Hepatocyte (in vitro differentiated cells): ENCODE measurements at regions not wholly inside any gene's neighbourhood (a gene's known extent, or its start where the extent isn't known, plus 50 kb on each side); places are given as distances from the start of the nearest gene placed in this dataset.

Experiments
- CTCF ChIP-seq: fragments of 200-600 bp; sonication (generic); IDR thresholded peaks from 2 replicates; pipeline ENCODE4 v1.5.1; 2016; ENCODE audit warnings: antibody characterized with exemption, mild to moderate bottlenecking; ENCODE audit not compliant: poor library complexity
- EZH2 ChIP-seq: fragments of 200-600 bp; sonication (generic); IDR thresholded peaks from 2 replicates; pipeline ENCODE4 v1.6.1; 2016; ENCODE audit warnings: antibody characterized with exemption, mild to moderate bottlenecking, borderline replicate concordance
- EZH2phosphoT487 ChIP-seq: fragments of 200-600 bp; sonication (generic); IDR thresholded peaks from one replicate; pipeline ENCODE4 v1.6.1; 2018; ENCODE audit warnings: antibody characterized with exemption, mild to moderate bottlenecking, low read depth, moderate library complexity; ENCODE audit not compliant: unreplicated experiment, severe bottlenecking

- TF ChIP-seq CTCF (no peak), EZH2 (no peak), EZH2phosphoT487 (no peak)
Measured at GRCh38 chr9:7984203-7984602, 184.6 kb upstream of the DMAC1 start.
